Naive B cell (primary cell): ENCODE measurements at regions not wholly inside any gene's neighbourhood (a gene's known extent, or its start where the extent isn't known, plus 50 kb on each side); places are given as distances from the start of the nearest gene placed in this dataset.

Experiments
- ATAC-seq, 2 donors: fragments of 150-1000 bp; cut with Tn5 transposase; 2 replicates each; pipeline ENCODE4 v1.10.0; 2021; ENCODE audit warnings: low read depth in 2 of 2, mild to moderate bottlenecking in 2 of 2, moderate library complexity in 2 of 2
- DNase-seq: peaks from one replicate; pipeline ENCODE4 v3.0.0; 2022
- H3K27ac Mint-ChIP-seq, 6 donors: one replicate each; pipeline ENCODE4 v1.8.0; 2020 to 2022; ENCODE audit warnings: mild to moderate bottlenecking in 6 of 6, mixed read lengths in 6 of 6, moderate library complexity in 5 of 6, inconsistent platforms in 2 of 6
- H3K27me3 Mint-ChIP-seq, 3 donors: one replicate each; pipeline ENCODE4 v1.8.0; 2021 to 2022; ENCODE audit warnings: mixed read lengths in 3 of 3, mild to moderate bottlenecking in 1 of 3
- H3K36me3 Mint-ChIP-seq, 2 donors: one replicate each; pipeline ENCODE4 v1.8.0; 2020 to 2022; ENCODE audit warnings: mixed read lengths in 2 of 2, inconsistent platforms in 1 of 2, mild to moderate bottlenecking in 1 of 2
- H3K4me1 Mint-ChIP-seq, 3 donors: one replicate each; pipeline ENCODE4 v1.8.0; 2020 to 2022; ENCODE audit warnings: mixed read lengths in 3 of 3, inconsistent platforms in 1 of 3, mild to moderate bottlenecking in 1 of 3, moderate library complexity in 1 of 3
- H3K4me3 Mint-ChIP-seq, 8 donors: one replicate each; pipeline ENCODE4 v1.8.0; 2020 to 2022; ENCODE audit warnings: mild to moderate bottlenecking in 8 of 8, mixed read lengths in 8 of 8, moderate library complexity in 8 of 8, inconsistent platforms in 2 of 8
- H3K9me3 Mint-ChIP-seq, 7 donors: one replicate each; pipeline ENCODE4 v1.8.0; 2020 to 2022; ENCODE audit warnings: mixed read lengths in 7 of 7, mild to moderate bottlenecking in 5 of 7, inconsistent platforms in 2 of 7, moderate library complexity in 1 of 7

GRCh38 chr15:47492195-47492594, 225.1 kb upstream of the SEMA6D start:
- no peaks in the 10 kb centered on the region for H3K4me1 Mint-ChIP-seq
- no peaks in the 10 kb centered on the region for H3K36me3 Mint-ChIP-seq
- ATAC-seq (no peak), DNase-seq (no peak)
- H3K27ac Mint-ChIP-seq: no peak overlapping the region
- H3K27me3 Mint-ChIP-seq: no peaks in the 10 kb centered on the region
- H3K9me3 Mint-ChIP-seq: peaks cover 0 to 2% (median 0%) of the 10 kb centered on the region in 7 donors
- H3K4me3 Mint-ChIP-seq: no peak overlapping the region

DNA sequence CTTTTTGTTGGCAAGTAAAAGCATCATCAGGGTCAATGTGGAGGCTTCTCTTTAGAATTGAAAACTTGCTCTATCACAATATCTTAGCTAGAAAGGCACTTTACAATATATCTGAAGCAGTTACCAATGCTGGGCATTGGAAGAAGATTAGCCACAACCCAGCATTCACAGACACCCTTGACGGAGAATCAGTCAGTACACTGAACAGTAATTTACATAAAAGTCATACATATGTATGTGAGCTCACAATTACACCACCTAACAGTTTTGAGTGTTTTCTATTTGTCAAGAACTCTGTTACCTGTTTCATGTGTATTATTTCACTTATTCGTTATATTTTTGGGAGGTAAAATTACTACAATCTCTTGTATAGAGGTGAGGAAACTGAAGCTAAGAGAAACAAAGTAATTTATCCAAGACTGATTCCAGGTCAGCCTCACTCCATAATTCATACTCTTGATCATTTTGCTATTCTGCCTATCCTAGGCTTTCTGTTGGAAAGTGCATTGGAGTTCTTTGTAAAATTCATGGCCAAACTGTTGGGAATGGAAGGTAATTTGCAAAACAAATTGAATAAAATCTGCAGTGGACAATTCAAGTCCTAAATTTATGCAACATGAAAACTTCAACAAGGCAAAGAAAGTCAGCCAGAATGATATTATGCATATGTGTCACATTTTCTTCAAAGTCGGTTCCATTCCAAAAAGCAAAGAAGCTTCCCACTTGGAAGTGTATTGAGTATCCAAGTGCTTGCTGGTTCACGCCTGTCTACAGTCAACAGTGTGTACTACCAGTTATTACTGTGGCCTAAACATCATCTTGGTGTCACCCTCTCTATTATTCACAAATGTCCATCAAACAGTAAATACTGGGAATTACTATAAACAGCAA, 223.7 kb upstream of the SEMA6D start:
- no peaks in the 10 kb centered on the region for H3K4me1 Mint-ChIP-seq
- H3K27me3 Mint-ChIP-seq: no peaks in the 10 kb centered on the region
- H3K36me3 Mint-ChIP-seq: no peaks in the 10 kb centered on the region
- no peak for ATAC-seq
- no peak overlapping the region for H3K27ac Mint-ChIP-seq
- DNase-seq: no peak
- peaks cover 0 to 2% (median 0%) of the 10 kb centered on the region in 7 donors for H3K9me3 Mint-ChIP-seq
- no peak overlapping the region for H3K4me3 Mint-ChIP-seq

DNA sequence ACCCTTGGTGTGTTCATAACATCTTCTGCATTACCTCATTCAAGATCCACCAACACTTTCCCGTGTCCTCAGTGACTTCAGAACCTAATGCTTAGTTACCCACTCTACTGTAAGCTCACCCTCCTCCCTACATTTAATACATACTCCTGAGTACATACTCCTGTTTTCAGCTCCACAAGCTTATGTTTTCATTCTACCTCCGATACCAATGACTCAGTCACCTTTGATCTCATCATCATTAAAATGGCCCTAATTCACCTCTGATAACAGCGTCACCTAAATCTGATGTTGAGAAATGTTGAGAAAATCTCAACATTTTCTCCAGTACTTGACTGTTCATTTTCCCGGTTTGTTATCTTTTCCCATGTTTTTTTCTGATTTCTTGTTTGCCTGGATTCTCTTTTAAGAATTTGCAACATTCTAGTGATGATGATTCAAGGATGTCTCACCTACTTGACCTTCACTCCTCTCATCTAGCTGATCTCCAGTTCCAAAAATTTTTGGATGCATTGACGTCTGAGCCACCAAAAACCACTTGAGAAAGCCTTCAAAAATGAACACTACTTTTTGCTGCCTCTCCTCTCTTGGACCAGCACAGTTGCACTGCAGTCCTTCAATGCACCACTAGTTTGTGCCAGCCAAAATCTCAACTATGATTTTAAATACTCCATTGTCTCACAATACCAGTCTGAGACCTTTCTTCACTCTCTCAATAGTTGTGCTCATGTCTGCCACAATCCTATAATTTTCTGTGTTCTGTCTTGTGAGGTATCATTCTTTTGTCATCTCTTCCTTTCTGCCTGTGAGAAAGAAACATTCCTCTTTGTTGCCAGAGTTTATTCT, 220.7 kb upstream of the SEMA6D start:
- Mint-ChIP-seq H3K9me3 (no peaks in the 10 kb centered on the region), H3K36me3 (no peaks in the 10 kb centered on the region), H3K4me1 (no peaks in the 10 kb centered on the region), H3K4me3 (no peak overlapping the region), H3K27ac (no peak overlapping the region), H3K27me3 (no peaks in the 10 kb centered on the region)
- DNase-seq (no peak), ATAC-seq (no peak)

- Mint-ChIP-seq H3K4me3 (no peak overlapping the region), H3K36me3 (no peaks in the 10 kb centered on the region), H3K9me3 (no peaks in the 10 kb centered on the region), H3K27ac (no peak overlapping the region), H3K27me3 (no peaks in the 10 kb centered on the region), H3K4me1 (peaks cover 16 to 18% (median 16%) of the 10 kb centered on the region in 3 donors)
- ATAC-seq (no peak), DNase-seq (no peak)
These were observed 216.5 kb upstream of the SEMA6D start for GRCh38 chr15:47500842-47501241.

DNA sequence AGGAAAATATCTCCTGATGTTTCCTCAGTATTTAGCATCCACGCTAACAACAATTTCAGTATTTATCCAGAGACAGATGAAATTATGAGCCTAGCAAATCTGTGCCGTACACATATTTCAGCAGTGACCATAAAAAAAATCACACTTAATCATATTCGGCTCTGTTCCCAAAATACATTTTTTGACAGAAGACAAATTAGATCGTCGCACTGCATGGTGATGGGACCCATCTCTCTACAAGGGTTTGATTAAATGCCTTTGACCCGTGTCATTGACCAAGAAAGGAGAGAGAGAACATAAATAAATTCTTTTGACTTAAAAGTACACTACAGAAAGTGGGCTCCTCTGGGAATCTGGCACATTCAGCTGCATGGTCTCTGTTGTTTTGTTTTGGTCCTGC, 215.3 kb upstream of the SEMA6D start:
- no peaks in the 10 kb centered on the region for H3K9me3 Mint-ChIP-seq
- no peak overlapping the region for H3K27ac Mint-ChIP-seq
- DNase-seq (no peak), ATAC-seq (no peak)
- no peaks in the 10 kb centered on the region for H3K36me3 Mint-ChIP-seq
- no peaks in the 10 kb centered on the region for H3K27me3 Mint-ChIP-seq
- peaks cover 16 to 23% (median 16%) of the 10 kb centered on the region in 3 donors for H3K4me1 Mint-ChIP-seq
- no peak overlapping the region for H3K4me3 Mint-ChIP-seq

- Mint-ChIP-seq H3K27me3 (no peaks in the 10 kb centered on the region), H3K27ac (peak overlapping the region in 1 of 6 donors; percentile 38), H3K4me3 (no peak overlapping the region), H3K4me1 (peaks cover 16 to 23% (median 16%) of the 10 kb centered on the region in 3 donors), H3K9me3 (no peaks in the 10 kb centered on the region), H3K36me3 (no peaks in the 10 kb centered on the region)
- ATAC-seq: no peak
- no peak for DNase-seq
These were observed 213.4 kb upstream of the SEMA6D start for GRCh38 chr15:47503876-47504275.

- peaks cover 16 to 23% (median 16%) of the 10 kb centered on the region in 3 donors for H3K4me1 Mint-ChIP-seq
- peak overlapping the region in 5 of 6 donors; percentile 5 to 76 (median 38) for H3K27ac Mint-ChIP-seq
- no peaks in the 10 kb centered on the region for H3K27me3 Mint-ChIP-seq
- H3K9me3 Mint-ChIP-seq: no peaks in the 10 kb centered on the region
- no peaks in the 10 kb centered on the region for H3K36me3 Mint-ChIP-seq
- DNase-seq: no peak
- ATAC-seq: peak in 1 of 2 donors; percentile 45
- peak overlapping the region in 6 of 8 donors; percentile 3 to 54 (median 36) for H3K4me3 Mint-ChIP-seq
These were observed 212.6 kb upstream of the SEMA6D start for GRCh38 chr15:47504624-47505256.

- Mint-ChIP-seq H3K4me3 (no peak overlapping the region), H3K4me1 (peaks cover 16 to 23% (median 16%) of the 10 kb centered on the region in 3 donors), H3K27ac (peak overlapping the region in 1 of 6 donors; percentile 63), H3K27me3 (no peaks in the 10 kb centered on the region), H3K9me3 (peaks cover 0 to 2% (median 0%) of the 10 kb centered on the region in 7 donors), H3K36me3 (no peaks in the 10 kb centered on the region)
- ATAC-seq (no peak), DNase-seq (no peak)
These were observed 211.5 kb upstream of the SEMA6D start for GRCh38 chr15:47505712-47506328.

DNA sequence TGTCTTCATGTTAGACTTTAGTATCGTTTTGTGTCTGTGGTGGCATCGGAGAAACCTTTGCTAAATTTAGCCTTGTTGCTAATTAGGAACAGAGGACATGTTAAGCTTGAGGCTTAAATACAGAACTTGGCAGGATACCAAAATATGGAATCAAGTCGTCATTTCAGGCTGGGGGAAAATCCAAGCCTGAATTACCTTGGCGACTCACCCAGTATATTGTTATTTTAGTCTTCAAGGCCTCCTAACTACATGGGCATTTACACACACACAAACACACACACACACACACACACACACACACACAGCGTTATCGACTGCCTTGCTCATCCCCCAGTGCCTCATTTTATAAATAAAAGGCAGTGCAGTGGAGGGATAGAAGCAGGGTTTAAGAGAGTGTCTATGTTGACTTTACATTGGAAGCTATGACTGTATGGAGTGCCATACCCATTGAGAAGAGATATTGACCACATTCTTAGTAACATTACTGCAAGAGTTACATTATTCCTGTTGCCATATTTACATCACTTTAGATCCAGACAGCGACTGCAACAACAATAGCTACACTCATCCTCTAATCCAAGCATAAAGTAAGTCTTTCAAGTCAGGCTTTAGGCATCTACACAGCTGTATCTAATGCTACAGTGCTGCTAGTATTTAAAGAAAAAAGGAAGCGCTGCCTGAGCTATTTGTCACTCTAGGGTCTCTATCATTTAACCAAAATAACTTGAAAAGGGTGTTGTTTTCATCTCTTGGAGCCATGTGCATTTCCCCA, 210.8 kb upstream of the SEMA6D start:
- Mint-ChIP-seq H3K36me3 (no peaks in the 10 kb centered on the region), H3K27ac (no peak overlapping the region), H3K27me3 (no peaks in the 10 kb centered on the region), H3K4me3 (no peak overlapping the region), H3K4me1 (peaks cover 16 to 23% (median 16%) of the 10 kb centered on the region in 3 donors), H3K9me3 (peaks cover 0 to 2% (median 0%) of the 10 kb centered on the region in 7 donors)
- no peak for ATAC-seq
- no peak for DNase-seq

DNA sequence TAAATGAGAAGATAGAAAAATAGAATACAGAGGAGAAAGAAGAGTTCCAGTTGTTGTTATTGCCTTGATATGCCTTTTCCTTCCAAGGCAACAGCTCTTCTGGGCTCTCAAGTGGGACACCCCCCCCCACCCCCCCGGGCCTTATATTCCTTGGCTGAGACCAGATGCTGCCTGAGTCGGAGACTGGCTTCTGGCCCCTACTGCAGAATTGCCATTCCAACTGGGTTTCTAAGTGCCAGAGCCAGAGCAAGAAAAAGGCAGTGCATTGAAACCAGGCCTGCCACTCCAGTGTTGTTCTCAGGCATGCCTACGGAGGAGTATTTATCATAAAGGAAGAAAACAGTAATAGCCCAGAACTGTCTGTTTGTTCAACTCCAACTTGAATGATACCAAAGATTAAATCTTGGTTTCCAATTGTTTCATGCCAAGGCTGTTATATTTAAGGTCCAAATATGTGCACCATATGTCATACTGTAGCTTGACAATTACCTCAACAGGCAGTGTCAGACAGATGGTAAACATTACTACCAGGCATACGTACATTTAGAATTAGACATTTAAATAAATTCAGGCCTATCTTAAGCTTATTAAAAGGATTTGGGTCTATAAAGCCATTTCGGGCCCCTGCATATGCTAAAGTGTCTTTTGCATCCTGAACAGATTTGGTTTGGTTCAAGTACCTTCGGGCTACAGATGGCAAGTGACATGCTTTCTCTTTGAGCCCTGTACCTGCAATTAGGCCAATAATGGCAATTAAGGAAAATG, 209.9 kb upstream of the SEMA6D start:
- DNase-seq: no peak
- ATAC-seq: no peak
- no peaks in the 10 kb centered on the region for H3K27me3 Mint-ChIP-seq
- H3K9me3 Mint-ChIP-seq: peaks cover 0 to 2% (median 0%) of the 10 kb centered on the region in 7 donors
- no peak overlapping the region for H3K27ac Mint-ChIP-seq
- H3K4me1 Mint-ChIP-seq: peaks cover 16 to 23% (median 16%) of the 10 kb centered on the region in 3 donors
- H3K36me3 Mint-ChIP-seq: no peaks in the 10 kb centered on the region
- no peak overlapping the region for H3K4me3 Mint-ChIP-seq

GRCh38 chr15:47511261-47511660, 206.0 kb upstream of the SEMA6D start:
- no peak for DNase-seq
- ATAC-seq: no peak
- H3K27ac Mint-ChIP-seq: no peak overlapping the region
- peak overlapping the region in 1 of 8 donors; percentile 3 for H3K4me3 Mint-ChIP-seq
- H3K4me1 Mint-ChIP-seq: peaks cover 0 to under 1% (median 0%) of the 10 kb centered on the region in 3 donors
- H3K36me3 Mint-ChIP-seq: no peaks in the 10 kb centered on the region
- H3K9me3 Mint-ChIP-seq: peaks cover 0 to 2% (median 0%) of the 10 kb centered on the region in 7 donors
- no peaks in the 10 kb centered on the region for H3K27me3 Mint-ChIP-seq

- no peaks in the 10 kb centered on the region for H3K27me3 Mint-ChIP-seq
- H3K9me3 Mint-ChIP-seq: peaks cover 0 to 2% (median 0%) of the 10 kb centered on the region in 7 donors
- H3K36me3 Mint-ChIP-seq: no peaks in the 10 kb centered on the region
- H3K4me1 Mint-ChIP-seq: no peaks in the 10 kb centered on the region
- H3K4me3 Mint-ChIP-seq: no peak overlapping the region
- ATAC-seq: no peak
- DNase-seq: no peak
- no peak overlapping the region for H3K27ac Mint-ChIP-seq
These were observed 203.8 kb upstream of the SEMA6D start for GRCh38 chr15:47513471-47513870.
